HG03565 (cell line): ENCODE measurements at regions not wholly inside any gene's neighbourhood (a gene's known extent, or its start where the extent isn't known, plus 50 kb on each side); places are given as distances from the start of the nearest gene placed in this dataset.
A peak's percentile ranks its signal among the peaks of the same experiment; 100 is the strongest.

ENCODE experiments used
- ATAC-seq: cut with Tn5 transposase; IDR thresholded peaks from one replicate; pipeline ENCODE4 v1.9.1; 2021; ENCODE audit warnings: mild to moderate bottlenecking, moderate library complexity; ENCODE audit not compliant: unreplicated experiment

GRCh38 chr12:40615590-40615989 lies 76.6 kb upstream of the CNTN1 start:
- peak; percentile 4 for ATAC-seq

GRCh38 chr12:40616383-40616915 lies 75.8 kb upstream of the CNTN1 start:
- no peak for ATAC-seq

GRCh38 chr12:40618636-40619035 lies 73.6 kb upstream of the CNTN1 start:
- no peak for ATAC-seq

- ATAC-seq: no peak
Observed at GRCh38 chr12:40620564-40621019, 71.6 kb upstream of the CNTN1 start.

GRCh38 chr12:40622246-40622838 lies 69.9 kb upstream of the CNTN1 start:
- peak; percentile 49 for ATAC-seq

- no peak for ATAC-seq
Observed at GRCh38 chr12:40632171-40632570, 60.1 kb upstream of the CNTN1 start.

- ATAC-seq: no peak
Observed at GRCh38 chr12:40632933-40633332, 59.3 kb upstream of the CNTN1 start.

GRCh38 chr12:40634517-40635131 lies 57.6 kb upstream of the CNTN1 start:
- ATAC-seq: no peak

- no peak for ATAC-seq
Observed at GRCh38 chr12:40635141-40635731, 57.0 kb upstream of the CNTN1 start.
